NCI-H1436 treated with DMSO at 0.1 percent for 48 hours (cell line): ENCODE measurements at regions not wholly inside any gene's neighbourhood (a gene's known extent, or its start where the extent isn't known, plus 50 kb on each side); places are given as distances from the start of the nearest gene placed in this dataset.

Experiments used
- DNase-seq: peaks from one replicate; lab custom pipeline; 2025; lab: John Stamatoyannopoulos, UW

GRCh38 chr5:159855476-159856191 lies 60.6 kb upstream of the ADRA1B start:
- DNase-seq, result no peak

GRCh38 chr5:159858871-159859270 lies 57.4 kb upstream of the ADRA1B start:
- no peak for DNase-seq

GRCh38 chr5:159861086-159861485 lies 55.2 kb upstream of the ADRA1B start:
- no peak for DNase-seq

DNA sequence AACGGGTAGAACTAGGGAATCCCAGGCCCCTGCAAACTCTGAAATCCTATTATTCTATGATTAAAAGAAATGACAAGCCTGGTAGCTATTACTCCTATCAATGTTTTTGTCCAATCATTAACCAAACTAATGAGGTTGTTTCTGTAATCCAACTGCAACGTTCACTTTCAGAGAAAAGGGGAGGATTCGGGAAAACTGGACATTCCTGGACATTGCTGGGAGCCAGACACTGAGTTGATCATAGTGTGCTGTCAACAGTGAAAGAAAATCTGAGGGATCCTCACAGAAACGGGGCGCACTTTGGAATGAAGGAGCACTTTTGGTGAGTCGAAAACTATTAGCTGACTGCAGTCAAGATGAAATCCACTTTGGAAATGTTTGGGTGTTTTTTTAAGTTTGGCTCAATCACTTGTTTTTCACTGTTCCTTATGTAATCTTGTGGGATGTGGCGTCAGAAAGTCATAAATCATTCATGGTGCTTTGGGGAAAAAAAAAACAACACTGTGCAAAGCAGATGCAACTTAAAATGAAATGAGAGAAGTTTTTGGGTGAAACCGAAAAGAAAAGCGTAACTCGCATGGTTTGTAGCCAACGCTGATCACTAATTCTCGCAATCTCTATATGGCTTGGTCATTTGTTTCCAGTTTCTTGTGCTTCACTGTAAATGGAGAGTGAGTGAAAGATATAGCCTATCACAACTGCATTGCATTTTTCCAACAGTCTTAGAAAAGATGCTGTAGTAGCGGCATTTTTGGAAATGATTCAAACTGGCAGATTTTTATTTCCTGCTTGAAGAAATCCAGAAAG lies 51.2 kb upstream of the ADRA1B start:
- no peak for DNase-seq

DNA sequence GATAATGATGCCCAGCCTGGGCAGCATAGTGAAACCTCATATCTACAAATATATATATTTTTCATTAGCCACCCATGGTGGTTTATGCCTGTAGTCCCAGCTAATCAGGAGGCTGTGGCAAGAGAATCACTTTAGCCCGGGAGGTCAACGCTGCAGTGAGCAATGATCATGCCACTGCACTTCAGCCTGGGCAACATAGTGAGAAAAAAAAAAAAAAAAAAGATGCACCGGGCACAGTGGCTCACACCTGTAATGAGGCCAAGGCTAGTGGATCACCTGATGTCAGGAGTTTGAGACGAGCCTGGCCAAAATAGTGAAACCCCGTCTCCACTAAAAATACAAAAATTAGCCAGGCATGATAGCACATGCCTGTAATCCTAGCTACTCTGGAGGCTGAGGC lies 50.2 kb upstream of the ADRA1B start:
- DNase-seq, result no peak
